H1 (cell line): ENCODE measurements at regions not wholly inside any gene's neighbourhood (a gene's known extent, or its start where the extent isn't known, plus 50 kb on each side); places are given as distances from the start of the nearest gene placed in this dataset.

ENCODE experiments used
- POLR2AphosphoS5 ChIP-seq: IDR thresholded peaks from 2 replicates; pipeline ENCODE4 v1.6.1; 2011; ENCODE audit warnings: low read depth, low read length
- RFX5 ChIP-seq: IDR thresholded peaks from 2 replicates; pipeline ENCODE4 v1.6.1; 2011; ENCODE audit warnings: low read depth, low read length, improper control_type of control experiment, borderline replicate concordance
- RXRA ChIP-seq: IDR thresholded peaks from 2 replicates; pipeline ENCODE4 v1.6.1; 2011; ENCODE audit warnings: low read depth, mild to moderate bottlenecking, low read length, moderate library complexity; ENCODE audit not compliant: insufficient read depth
- TAF1 ChIP-seq: IDR thresholded peaks from 2 replicates; pipeline ENCODE4 v1.6.1; 2011; ENCODE audit warnings: mild to moderate bottlenecking, low read depth, low read length
- TEAD4 ChIP-seq: IDR thresholded peaks from 2 replicates; pipeline ENCODE4 v1.6.1; 2012; ENCODE audit warnings: low read depth, low read length, inconsistent platforms, mixed read lengths
- TF ChIP-seq, protein P1 (sequence below): IDR thresholded peaks from 2 replicates; pipeline ENCODE4 v1.6.1; 2012; ENCODE audit warnings: inconsistent platforms

GRCh38 chr6:113600551-113601339 is 256.4 kb upstream of the MARCKS start:
- TF ChIP-seq, protein P1, sequence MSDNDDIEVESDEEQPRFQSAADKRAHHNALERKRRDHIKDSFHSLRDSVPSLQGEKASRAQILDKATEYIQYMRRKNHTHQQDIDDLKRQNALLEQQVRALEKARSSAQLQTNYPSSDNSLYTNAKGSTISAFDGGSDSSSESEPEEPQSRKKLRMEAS, result no peak
- TF ChIP-seq TEAD4 (no peak), RXRA (no peak), POLR2AphosphoS5 (no peak), RFX5 (no peak), TAF1 (no peak)
